ENCODE measurements at regions not wholly inside any gene's neighbourhood (a gene's known extent, or its start where the extent isn't known, plus 50 kb on each side); places are given as distances from the start of the nearest gene placed in this dataset.

DNA sequence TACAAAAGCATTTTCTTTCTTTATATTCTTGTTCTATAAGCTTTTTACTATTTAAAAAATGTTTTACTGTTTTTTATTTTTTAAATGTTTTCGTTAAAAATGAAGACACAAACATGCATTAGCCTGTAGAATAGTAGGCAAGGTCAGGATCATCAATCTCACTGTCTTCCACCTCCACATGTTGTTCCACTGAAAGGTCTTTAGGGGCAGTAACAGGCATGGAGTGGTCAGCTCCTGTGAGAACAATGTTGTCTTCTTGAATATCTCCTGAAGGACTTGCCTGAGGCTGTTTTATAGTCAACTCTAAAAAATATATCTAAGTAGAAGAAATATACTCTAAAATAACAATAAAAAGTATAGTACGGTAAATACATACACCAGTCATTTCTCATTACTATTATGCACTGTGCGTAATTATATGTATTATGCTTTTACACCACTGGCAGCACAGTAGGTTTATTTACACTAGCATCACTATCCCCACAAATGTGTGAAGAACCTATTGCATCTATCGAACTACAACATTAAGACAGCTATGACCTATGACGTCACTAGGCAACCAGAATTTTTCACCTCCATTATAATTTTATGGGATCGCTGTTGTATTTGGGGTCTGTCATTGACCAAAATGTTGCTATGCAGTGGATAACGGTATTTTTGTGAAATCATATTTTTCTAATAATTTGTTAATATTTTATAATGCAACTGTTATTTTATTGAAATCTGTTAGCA is 764.3 kb downstream of the METTL4 start:
- H3K27me3 ChIP-seq (ENCODE audit: control insufficient read depth, insufficient read depth, low read length) = no peaks in the 10 kb centered on the region
- POLR2A ChIA-PET = no interaction called here
- CTCF ChIA-PET = no interaction called here

GRCh38 chr18:1811282-1811681 is 760.0 kb downstream of the METTL4 start:
- TF ChIP-seq, protein P1, sequence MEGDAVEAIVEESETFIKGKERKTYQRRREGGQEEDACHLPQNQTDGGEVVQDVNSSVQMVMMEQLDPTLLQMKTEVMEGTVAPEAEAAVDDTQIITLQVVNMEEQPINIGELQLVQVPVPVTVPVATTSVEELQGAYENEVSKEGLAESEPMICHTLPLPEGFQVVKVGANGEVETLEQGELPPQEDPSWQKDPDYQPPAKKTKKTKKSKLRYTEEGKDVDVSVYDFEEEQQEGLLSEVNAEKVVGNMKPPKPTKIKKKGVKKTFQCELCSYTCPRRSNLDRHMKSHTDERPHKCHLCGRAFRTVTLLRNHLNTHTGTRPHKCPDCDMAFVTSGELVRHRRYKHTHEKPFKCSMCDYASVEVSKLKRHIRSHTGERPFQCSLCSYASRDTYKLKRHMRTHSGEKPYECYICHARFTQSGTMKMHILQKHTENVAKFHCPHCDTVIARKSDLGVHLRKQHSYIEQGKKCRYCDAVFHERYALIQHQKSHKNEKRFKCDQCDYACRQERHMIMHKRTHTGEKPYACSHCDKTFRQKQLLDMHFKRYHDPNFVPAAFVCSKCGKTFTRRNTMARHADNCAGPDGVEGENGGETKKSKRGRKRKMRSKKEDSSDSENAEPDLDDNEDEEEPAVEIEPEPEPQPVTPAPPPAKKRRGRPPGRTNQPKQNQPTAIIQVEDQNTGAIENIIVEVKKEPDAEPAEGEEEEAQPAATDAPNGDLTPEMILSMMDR (IDR thresholded peaks at IDR 0.05; ENCODE audit: insufficient read depth, low read depth, low read length) = no peak
- Histone ChIP-seq H3K4me3 (ENCODE audit: low read depth, low read length) (no peak overlapping the region), H3K27me3 (ENCODE audit: control insufficient read depth, insufficient read depth, low read length) (no peaks in the 10 kb centered on the region), H3K36me3 (ENCODE audit: control insufficient read depth, insufficient read depth, low read length) (no peaks in the 10 kb centered on the region)
- no peak for DNase-seq (ENCODE audit: low read depth)
- ChIA-PET CTCF (no interaction called here), POLR2A (no interaction called here)

More for the DNA sequence above, 764.3 kb downstream of the METTL4 start:
- Histone ChIP-seq H3K36me3 (ENCODE audit: control insufficient read depth, insufficient read depth, low read length) (no peaks in the 10 kb centered on the region), H3K4me3 (ENCODE audit: low read depth, low read length) (no peak overlapping the region)
- TF ChIP-seq, protein P1 (IDR thresholded peaks at IDR 0.05; ENCODE audit: insufficient read depth, low read depth, low read length) = no peak
- no peak for DNase-seq (ENCODE audit: low read depth)

DNA sequence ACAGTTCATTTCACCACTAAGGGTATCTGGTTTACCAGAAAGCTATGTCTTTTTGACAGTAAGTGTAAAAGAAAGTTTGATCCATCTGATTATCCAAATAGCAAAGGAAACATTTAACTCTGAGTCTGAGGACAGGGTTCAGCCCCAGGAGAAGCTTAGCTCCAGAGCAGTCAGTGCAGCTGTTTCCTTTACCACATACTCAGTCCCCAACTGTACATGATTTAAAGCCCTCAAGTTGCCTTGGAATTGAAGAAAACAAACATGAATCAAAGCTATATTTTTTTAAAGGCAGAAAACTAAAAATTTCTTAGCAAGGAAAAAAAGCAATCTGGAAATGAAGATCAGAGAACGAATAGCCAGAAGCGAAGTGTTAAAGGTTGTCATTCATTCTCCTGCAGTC is 746.0 kb downstream of the METTL4 start:
- TF ChIP-seq, protein P1 (IDR thresholded peaks at IDR 0.05; ENCODE audit: insufficient read depth, low read depth, low read length) = no peak
- Histone ChIP-seq H3K36me3 (ENCODE audit: control insufficient read depth, insufficient read depth, low read length) (no peaks in the 10 kb centered on the region), H3K4me3 (ENCODE audit: low read depth, low read length) (no peak overlapping the region), H3K27me3 (ENCODE audit: control insufficient read depth, insufficient read depth, low read length) (no peaks in the 10 kb centered on the region)
- POLR2A ChIA-PET = no interaction called here
- CTCF ChIA-PET = interaction anchor here (1.0 kb wide), 1 partner anchor 239 kb away, joined by 3 read pairs; no protein-coding TSS in a partner anchor
- DNase-seq (ENCODE audit: low read depth) = no peak

DNA sequence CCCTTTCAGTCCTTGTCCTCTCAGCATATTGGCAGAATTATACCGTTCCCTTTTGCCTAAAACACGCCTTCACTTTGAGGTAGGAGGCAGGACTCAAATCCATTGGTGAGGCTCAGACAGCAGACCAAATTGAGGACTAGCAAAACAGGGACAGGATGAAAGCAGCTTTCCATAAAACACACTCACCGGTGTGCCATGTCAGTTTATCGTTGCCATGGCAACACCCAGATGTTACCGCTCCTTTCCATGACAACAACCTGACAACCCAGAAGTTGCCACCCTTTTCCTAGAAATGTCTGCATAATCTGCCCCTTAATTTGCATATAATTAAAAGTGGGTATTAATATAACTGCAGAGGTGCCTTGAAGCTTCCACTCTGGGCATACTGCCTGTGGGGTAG is 730.4 kb downstream of the METTL4 start:
- POLR2A ChIA-PET = no interaction called here
- CTCF ChIA-PET = no interaction called here
- no peaks in the 10 kb centered on the region for H3K36me3 ChIP-seq (ENCODE audit: control insufficient read depth, insufficient read depth, low read length)

DNA sequence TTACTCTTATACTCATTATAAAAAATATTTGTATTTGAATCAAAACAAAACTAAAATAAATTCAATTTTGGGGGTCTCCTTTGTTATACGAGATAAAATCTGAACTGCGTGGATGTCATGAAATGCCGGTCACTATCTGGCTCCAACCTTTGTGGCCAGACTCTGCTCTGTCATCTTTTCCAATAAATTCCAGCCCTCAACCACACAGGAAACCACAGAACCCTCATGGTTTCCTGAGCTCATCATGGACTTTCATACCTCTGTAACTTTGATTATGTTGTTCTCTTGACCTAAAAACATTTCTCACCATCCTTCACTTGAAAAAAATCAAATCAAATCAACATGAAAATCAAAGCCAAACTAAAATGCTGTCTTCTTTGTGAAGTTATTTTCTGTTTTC is 724.7 kb downstream of the METTL4 start:
- no peaks in the 10 kb centered on the region for H3K36me3 ChIP-seq (ENCODE audit: control insufficient read depth, insufficient read depth, low read length)
- TF ChIP-seq, protein P1 (IDR thresholded peaks at IDR 0.05; ENCODE audit: insufficient read depth, low read depth, low read length) = no peak
- H3K4me3 ChIP-seq (ENCODE audit: low read depth, low read length) = no peak overlapping the region
- no peak for DNase-seq (ENCODE audit: low read depth)
- ChIA-PET POLR2A (no interaction called here), CTCF (interaction anchor here (1.2 kb wide), 1 partner anchor 13 kb away, joined by 3 read pairs; no protein-coding TSS in a partner anchor)
- no peaks in the 10 kb centered on the region for H3K27me3 ChIP-seq (ENCODE audit: control insufficient read depth, insufficient read depth, low read length)

More for the DNA sequence above, 730.4 kb downstream of the METTL4 start:
- TF ChIP-seq, protein P1 (IDR thresholded peaks at IDR 0.05; ENCODE audit: insufficient read depth, low read depth, low read length) = no peak
- no peak for DNase-seq (ENCODE audit: low read depth)
- no peak overlapping the region for H3K4me3 ChIP-seq (ENCODE audit: low read depth, low read length)
- H3K27me3 ChIP-seq (ENCODE audit: control insufficient read depth, insufficient read depth, low read length) = no peaks in the 10 kb centered on the region

Data from BJ (cell line).